DOHH2 (cell line): ENCODE measurements at regions not wholly inside any gene's neighbourhood (a gene's known extent, or its start where the extent isn't known, plus 50 kb on each side); places are given as distances from the start of the nearest gene placed in this dataset.

Experiments used
- EZH2phosphoT487 ChIP-seq: fragments of 200-600 bp; sonication (generic); IDR thresholded peaks from 2 replicates; pipeline ENCODE4 v1.6.1; 2017; ENCODE audit warnings: borderline replicate concordance, mild to moderate bottlenecking, antibody characterized with exemption, low read length, moderate library complexity, mixed read lengths
- TF ChIP-seq, protein P1 (sequence below): fragments of 200-600 bp; sonication (generic); IDR thresholded peaks from one replicate; pipeline ENCODE4 v1.5.1; 2014; ENCODE audit warnings: antibody characterized with exemption, mild to moderate bottlenecking, low read depth, low read length; ENCODE audit not compliant: poor library complexity, severe bottlenecking

DNA sequence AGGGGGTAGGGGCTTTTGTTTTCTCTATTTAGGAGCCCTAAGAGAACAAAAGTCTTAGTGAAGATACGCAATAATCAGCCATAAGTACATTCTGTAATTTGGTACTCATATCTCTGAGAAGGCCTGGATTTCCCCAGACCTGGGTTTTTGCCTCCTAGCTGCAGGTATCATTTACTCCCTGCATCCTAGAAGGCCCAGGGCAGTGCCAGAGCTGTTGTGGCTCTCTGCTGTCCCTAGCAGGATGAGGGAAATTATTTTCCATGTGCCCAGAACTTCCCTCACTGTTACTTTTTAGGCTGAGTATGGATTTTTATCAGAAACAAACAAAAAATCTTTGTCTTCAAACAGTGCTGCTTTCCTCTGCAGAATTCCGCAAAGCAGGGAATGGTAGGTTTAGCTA, 192.5 kb upstream of the SYT1 start:
- TF ChIP-seq, protein P1, sequence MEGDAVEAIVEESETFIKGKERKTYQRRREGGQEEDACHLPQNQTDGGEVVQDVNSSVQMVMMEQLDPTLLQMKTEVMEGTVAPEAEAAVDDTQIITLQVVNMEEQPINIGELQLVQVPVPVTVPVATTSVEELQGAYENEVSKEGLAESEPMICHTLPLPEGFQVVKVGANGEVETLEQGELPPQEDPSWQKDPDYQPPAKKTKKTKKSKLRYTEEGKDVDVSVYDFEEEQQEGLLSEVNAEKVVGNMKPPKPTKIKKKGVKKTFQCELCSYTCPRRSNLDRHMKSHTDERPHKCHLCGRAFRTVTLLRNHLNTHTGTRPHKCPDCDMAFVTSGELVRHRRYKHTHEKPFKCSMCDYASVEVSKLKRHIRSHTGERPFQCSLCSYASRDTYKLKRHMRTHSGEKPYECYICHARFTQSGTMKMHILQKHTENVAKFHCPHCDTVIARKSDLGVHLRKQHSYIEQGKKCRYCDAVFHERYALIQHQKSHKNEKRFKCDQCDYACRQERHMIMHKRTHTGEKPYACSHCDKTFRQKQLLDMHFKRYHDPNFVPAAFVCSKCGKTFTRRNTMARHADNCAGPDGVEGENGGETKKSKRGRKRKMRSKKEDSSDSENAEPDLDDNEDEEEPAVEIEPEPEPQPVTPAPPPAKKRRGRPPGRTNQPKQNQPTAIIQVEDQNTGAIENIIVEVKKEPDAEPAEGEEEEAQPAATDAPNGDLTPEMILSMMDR = no peak
- TF ChIP-seq EZH2phosphoT487 = no peak
